GM19025 (cell line): ENCODE measurements at regions not wholly inside any gene's neighbourhood (a gene's known extent, or its start where the extent isn't known, plus 50 kb on each side); places are given as distances from the start of the nearest gene placed in this dataset.
"Not testable (repeated sequence)": the region's sequence is repeated elsewhere in the genome, so short reads cannot be mapped to it uniquely, and the experiment has no call there.

Experiments
- ATAC-seq: cut with Tn5 transposase; IDR thresholded peaks from one replicate; pipeline ENCODE4 v1.9.1; 2021; ENCODE audit warnings: mild to moderate bottlenecking, low read depth, moderate library complexity; ENCODE audit not compliant: unreplicated experiment

- ATAC-seq, result no peak
Observed at GRCh38 chr22:48501231-48501750, 1326.4 kb downstream of the BRD1 start.

GRCh38 chr22:48500471-48501230 is 1327.0 kb downstream of the BRD1 start:
- no peak for ATAC-seq

GRCh38 chr22:48499456-48500425 is 1327.9 kb downstream of the BRD1 start:
- ATAC-seq, result no peak

- ATAC-seq, result no peak
Observed at GRCh38 chr22:48498526-48499331, 1328.9 kb downstream of the BRD1 start.

GRCh38 chr22:48497743-48498520 is 1329.7 kb downstream of the BRD1 start:
- ATAC-seq, result not testable (repeated sequence)

GRCh38 chr22:48496987-48497650 is 1330.6 kb downstream of the BRD1 start:
- no peak for ATAC-seq

- no peak for ATAC-seq
Observed at GRCh38 chr22:48496226-48496845, 1331.3 kb downstream of the BRD1 start.

- no peak for ATAC-seq
Observed at GRCh38 chr22:48495751-48496080, 1332.0 kb downstream of the BRD1 start.

- ATAC-seq, result no peak
Observed at GRCh38 chr22:48494968-48495750, 1332.5 kb downstream of the BRD1 start.

GRCh38 chr22:48494256-48494967 is 1333.3 kb downstream of the BRD1 start:
- no peak for ATAC-seq

- ATAC-seq, result no peak
Observed at GRCh38 chr22:48493733-48494132, 1333.9 kb downstream of the BRD1 start.

- no peak for ATAC-seq
Observed at GRCh38 chr22:48492366-48493320, 1335.0 kb downstream of the BRD1 start.

- no peak for ATAC-seq
Observed at GRCh38 chr22:48491451-48491941, 1336.2 kb downstream of the BRD1 start.

GRCh38 chr22:48490500-48491411 is 1336.9 kb downstream of the BRD1 start:
- no peak for ATAC-seq
